Activated CD8-positive, alpha-beta memory T cell treated with anti-CD3 and anti-CD28 coated beads for 36 hours (primary cell): ENCODE measurements at regions not wholly inside any gene's neighbourhood (a gene's known extent, or its start where the extent isn't known, plus 50 kb on each side); places are given as distances from the start of the nearest gene placed in this dataset.

Source experiments
- CTCF ChIA-PET: fragments of 350-600 bp; sonication (Branson Sonifier 250); formaldehyde crosslinking; loops from one replicate; lab custom pipeline; 2021; ENCODE audit warnings: antibody characterized with exemption; lab: Charles Lee
- POLR2A ChIA-PET: fragments of 350-600 bp; sonication (Branson Sonifier 250); formaldehyde crosslinking; loops from one replicate; lab custom pipeline; 2021; ENCODE audit warnings: antibody characterized with exemption; lab: Charles Lee

GRCh38 chr6:147837540-147837939 lies 329.1 kb downstream of the SAMD5 start:
- POLR2A ChIA-PET = no interaction called here
- CTCF ChIA-PET = no interaction called here

GRCh38 chr6:147839708-147840610 lies 331.5 kb downstream of the SAMD5 start:
- CTCF ChIA-PET = interaction anchor here (0.5 kb wide), 1 partner anchor 770 kb away, joined by 3 read pairs; no protein-coding TSS in a partner anchor
- POLR2A ChIA-PET = no interaction called here

GRCh38 chr6:147841547-147842148 lies 333.2 kb downstream of the SAMD5 start:
- ChIA-PET POLR2A (no interaction called here), CTCF (no interaction called here)

- CTCF ChIA-PET = no interaction called here
- POLR2A ChIA-PET = no interaction called here
These were observed 341.2 kb downstream of the SAMD5 start for GRCh38 chr6:147849401-147850330.

GRCh38 chr6:147852772-147853171 lies 344.3 kb downstream of the SAMD5 start:
- CTCF ChIA-PET = no interaction called here
- POLR2A ChIA-PET = no interaction called here

GRCh38 chr6:147853574-147853973 lies 345.1 kb downstream of the SAMD5 start:
- ChIA-PET CTCF (no interaction called here), POLR2A (no interaction called here)

- ChIA-PET POLR2A (no interaction called here), CTCF (no interaction called here)
These were observed 347.5 kb downstream of the SAMD5 start for GRCh38 chr6:147855803-147856482.

- CTCF ChIA-PET = no interaction called here
- POLR2A ChIA-PET = no interaction called here
These were observed 348.2 kb downstream of the SAMD5 start for GRCh38 chr6:147856687-147857086.

- ChIA-PET CTCF (no interaction called here), POLR2A (no interaction called here)
These were observed 349.9 kb downstream of the SAMD5 start for GRCh38 chr6:147858421-147858820.

- ChIA-PET POLR2A (no interaction called here), CTCF (no interaction called here)
These were observed 350.6 kb downstream of the SAMD5 start for GRCh38 chr6:147859071-147859470.

- ChIA-PET CTCF (no interaction called here), POLR2A (no interaction called here)
These were observed 353.2 kb downstream of the SAMD5 start for GRCh38 chr6:147861696-147862095.

- ChIA-PET CTCF (no interaction called here), POLR2A (no interaction called here)
These were observed 359.1 kb downstream of the SAMD5 start for GRCh38 chr6:147867433-147868226.

GRCh38 chr6:147868427-147869190 lies 360.1 kb downstream of the SAMD5 start:
- ChIA-PET POLR2A (no interaction called here), CTCF (no interaction called here)

- CTCF ChIA-PET = no interaction called here
- POLR2A ChIA-PET = no interaction called here
These were observed 360.7 kb downstream of the SAMD5 start for GRCh38 chr6:147869201-147869600.

- POLR2A ChIA-PET = no interaction called here
These were observed 361.4 kb downstream of the SAMD5 start for GRCh38 chr6:147869869-147870268.

GRCh38 chr6:147870506-147871110 lies 362.1 kb downstream of the SAMD5 start:
- ChIA-PET POLR2A (no interaction called here), CTCF (no interaction called here)

More at GRCh38 chr6:147869869-147870268, 361.4 kb downstream of the SAMD5 start:
- CTCF ChIA-PET = no interaction called here

- POLR2A ChIA-PET = no interaction called here
- CTCF ChIA-PET = no interaction called here
These were observed 363.5 kb downstream of the SAMD5 start for GRCh38 chr6:147872002-147872401.

- POLR2A ChIA-PET = no interaction called here
- CTCF ChIA-PET = no interaction called here
These were observed 365.3 kb downstream of the SAMD5 start for GRCh38 chr6:147873816-147874215.
